ENCODE measurements at regions not wholly inside any gene's neighbourhood (a gene's known extent, or its start where the extent isn't known, plus 50 kb on each side); places are given as distances from the start of the nearest gene placed in this dataset.
"Not testable (repeated sequence)": the region's sequence is repeated elsewhere in the genome, so short reads cannot be mapped to it uniquely, and the experiment has no call there.

DNA sequence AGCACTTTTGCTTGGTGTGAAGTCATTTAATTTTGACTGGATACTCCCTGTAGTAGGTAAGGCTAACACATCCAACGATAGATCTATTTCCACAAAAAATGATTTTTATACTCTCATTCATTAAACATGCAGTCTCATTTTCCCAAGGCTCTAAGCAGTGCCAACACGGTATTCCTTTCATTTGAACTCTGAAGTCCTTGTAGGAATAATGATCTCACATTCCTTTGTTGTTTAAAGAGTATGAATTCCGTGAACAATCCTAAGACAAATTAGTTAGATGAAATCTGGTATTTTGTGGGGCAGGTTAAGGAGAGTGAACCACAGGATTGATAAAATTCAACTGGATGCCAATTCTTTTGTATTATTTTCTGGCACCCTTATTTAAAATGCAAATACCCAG, 66.6 kb downstream of the LACC1 start:
- no peaks in the 10 kb centered on the region for H3K36me3 Mint-ChIP-seq (ENCODE audit: low read depth)
- Histone ChIP-seq H3K27ac (ENCODE audit: low read depth, low read length) (no peak overlapping the region), H3K9ac (ENCODE audit: extremely low read depth, low read length, poor library complexity, severe bottlenecking) (no peak overlapping the region), H3K27me3 (ENCODE audit: control insufficient read depth, insufficient read depth, low read length, poor library complexity, severe bottlenecking) (no peaks in the 10 kb centered on the region), H3K36me3 (ENCODE audit: control insufficient read depth, insufficient read depth, low read length) (no peaks in the 10 kb centered on the region), H3K4me1 (ENCODE audit: control insufficient read depth, insufficient read depth, low read length) (no peaks in the 10 kb centered on the region), H3K4me3 (ENCODE audit: low read length) (no peak overlapping the region), H3K9me3 (ENCODE audit: control insufficient read depth, low read length) (peaks cover 13% of the 10 kb centered on the region)
- no peak for DNase-seq
- H3K27ac Mint-ChIP-seq = no peak overlapping the region
- H3K4me1 Mint-ChIP-seq = no peaks in the 10 kb centered on the region
- TF ChIP-seq, protein P1, sequence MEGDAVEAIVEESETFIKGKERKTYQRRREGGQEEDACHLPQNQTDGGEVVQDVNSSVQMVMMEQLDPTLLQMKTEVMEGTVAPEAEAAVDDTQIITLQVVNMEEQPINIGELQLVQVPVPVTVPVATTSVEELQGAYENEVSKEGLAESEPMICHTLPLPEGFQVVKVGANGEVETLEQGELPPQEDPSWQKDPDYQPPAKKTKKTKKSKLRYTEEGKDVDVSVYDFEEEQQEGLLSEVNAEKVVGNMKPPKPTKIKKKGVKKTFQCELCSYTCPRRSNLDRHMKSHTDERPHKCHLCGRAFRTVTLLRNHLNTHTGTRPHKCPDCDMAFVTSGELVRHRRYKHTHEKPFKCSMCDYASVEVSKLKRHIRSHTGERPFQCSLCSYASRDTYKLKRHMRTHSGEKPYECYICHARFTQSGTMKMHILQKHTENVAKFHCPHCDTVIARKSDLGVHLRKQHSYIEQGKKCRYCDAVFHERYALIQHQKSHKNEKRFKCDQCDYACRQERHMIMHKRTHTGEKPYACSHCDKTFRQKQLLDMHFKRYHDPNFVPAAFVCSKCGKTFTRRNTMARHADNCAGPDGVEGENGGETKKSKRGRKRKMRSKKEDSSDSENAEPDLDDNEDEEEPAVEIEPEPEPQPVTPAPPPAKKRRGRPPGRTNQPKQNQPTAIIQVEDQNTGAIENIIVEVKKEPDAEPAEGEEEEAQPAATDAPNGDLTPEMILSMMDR (conservative IDR thresholded peaks at IDR 0.05) = no peak
- no peak overlapping the region for H3K4me3 Mint-ChIP-seq
- WGBS, 2 experiments (ENCODE audit: insufficient coverage in 1 of 2, insufficient read length in 1 of 2) = 88 to 100% methylated on average over 1 to 3 of the region's 3 CpGs
- H3K9me3 Mint-ChIP-seq = peaks cover 5% of the 10 kb centered on the region
- no peaks in the 10 kb centered on the region for H3K27me3 Mint-ChIP-seq (ENCODE audit: insufficient read depth)

DNA sequence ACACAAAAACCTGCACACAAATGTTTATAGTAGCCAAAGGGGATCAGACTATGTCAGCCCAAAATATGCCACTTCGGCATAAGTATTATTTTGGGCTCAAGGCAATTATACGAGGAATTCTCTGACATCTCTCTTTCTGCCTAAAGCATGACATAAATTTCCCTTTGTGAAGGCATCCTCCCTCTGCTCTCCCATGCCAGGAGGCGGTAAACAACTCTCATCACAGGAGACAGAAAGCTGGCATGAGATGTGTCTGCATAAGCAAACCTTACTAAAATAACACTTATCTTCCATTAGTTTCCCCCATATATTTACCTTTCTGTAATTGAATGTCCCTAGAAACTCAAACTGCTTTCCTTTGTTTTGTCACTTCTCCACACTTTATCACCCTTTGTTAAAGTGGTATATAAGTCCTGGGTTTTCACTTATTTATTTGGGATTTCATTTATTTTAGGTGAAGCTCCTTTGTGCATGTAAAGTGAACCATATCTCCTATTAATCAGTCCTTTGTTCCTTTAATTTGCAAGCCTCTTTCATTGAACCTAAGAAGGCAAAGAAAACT, 68.3 kb downstream of the LACC1 start:
- Histone ChIP-seq H3K27me3 (ENCODE audit: control insufficient read depth, insufficient read depth, low read length, poor library complexity, severe bottlenecking) (no peaks in the 10 kb centered on the region), H3K9ac (ENCODE audit: extremely low read depth, low read length, poor library complexity, severe bottlenecking) (no peak overlapping the region), H3K4me1 (ENCODE audit: control insufficient read depth, insufficient read depth, low read length) (no peaks in the 10 kb centered on the region), H3K9me3 (ENCODE audit: control insufficient read depth, low read length) (peaks cover 13% of the 10 kb centered on the region), H3K36me3 (ENCODE audit: control insufficient read depth, insufficient read depth, low read length) (no peaks in the 10 kb centered on the region), H3K4me3 (ENCODE audit: low read length) (no peak overlapping the region), H3K27ac (ENCODE audit: low read depth, low read length) (no peak overlapping the region)
- Mint-ChIP-seq H3K27me3 (ENCODE audit: insufficient read depth) (no peaks in the 10 kb centered on the region), H3K36me3 (ENCODE audit: low read depth) (no peaks in the 10 kb centered on the region), H3K4me1 (no peaks in the 10 kb centered on the region), H3K4me3 (no peak overlapping the region), H3K27ac (no peak overlapping the region), H3K9me3 (peaks cover 5% of the 10 kb centered on the region)
- TF ChIP-seq, protein P1 (conservative IDR thresholded peaks at IDR 0.05) = no peak
- no peak for DNase-seq
- WGBS, 2 experiments (ENCODE audit: insufficient coverage in 1 of 2, insufficient read length in 1 of 2) = 82 to 83% methylated on average over 3 of the region's 3 CpGs

DNA sequence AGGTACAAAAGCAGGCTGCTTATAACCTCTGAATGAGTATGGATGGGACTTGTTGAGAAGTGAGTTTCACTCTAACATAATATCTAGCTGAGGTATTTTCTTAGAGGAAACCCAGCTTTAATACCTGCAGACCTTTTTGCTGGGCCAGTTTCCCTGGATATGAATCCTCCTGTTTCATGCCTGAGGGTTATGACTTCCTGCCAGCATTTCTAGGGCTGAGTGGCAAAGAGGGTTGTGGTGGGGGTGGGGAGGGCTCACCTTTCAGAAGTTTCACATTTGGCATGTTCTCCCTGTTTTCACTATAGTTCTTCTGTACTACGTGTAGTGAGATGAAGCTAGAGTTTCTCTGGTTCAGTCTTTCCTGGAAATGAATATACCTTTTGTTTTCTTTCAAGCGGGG, 73.7 kb downstream of the LACC1 start:
- peaks cover 4% of the 10 kb centered on the region for H3K4me1 Mint-ChIP-seq
- Histone ChIP-seq H3K9me3 (ENCODE audit: control insufficient read depth, low read length) (peaks cover 4% of the 10 kb centered on the region), H3K9ac (ENCODE audit: extremely low read depth, low read length, poor library complexity, severe bottlenecking) (no peak overlapping the region), H3K4me3 (ENCODE audit: low read length) (no peak overlapping the region), H3K27me3 (ENCODE audit: control insufficient read depth, insufficient read depth, low read length, poor library complexity, severe bottlenecking) (no peaks in the 10 kb centered on the region), H3K4me1 (ENCODE audit: control insufficient read depth, insufficient read depth, low read length) (no peaks in the 10 kb centered on the region), H3K27ac (ENCODE audit: low read depth, low read length) (no peak overlapping the region), H3K36me3 (ENCODE audit: control insufficient read depth, insufficient read depth, low read length) (no peaks in the 10 kb centered on the region)
- H3K36me3 Mint-ChIP-seq (ENCODE audit: low read depth) = no peaks in the 10 kb centered on the region
- 86 to 100% methylated on average over 2 of the region's 2 CpGs for WGBS, 2 experiments (ENCODE audit: insufficient coverage in 1 of 2, insufficient read length in 1 of 2)
- no peaks in the 10 kb centered on the region for H3K27me3 Mint-ChIP-seq (ENCODE audit: insufficient read depth)
- H3K4me3 Mint-ChIP-seq = no peak overlapping the region
- no peak overlapping the region for H3K27ac Mint-ChIP-seq
- peaks cover 3% of the 10 kb centered on the region for H3K9me3 Mint-ChIP-seq
- TF ChIP-seq, protein P1 (conservative IDR thresholded peaks at IDR 0.05) = no peak
- no peak for DNase-seq

DNA sequence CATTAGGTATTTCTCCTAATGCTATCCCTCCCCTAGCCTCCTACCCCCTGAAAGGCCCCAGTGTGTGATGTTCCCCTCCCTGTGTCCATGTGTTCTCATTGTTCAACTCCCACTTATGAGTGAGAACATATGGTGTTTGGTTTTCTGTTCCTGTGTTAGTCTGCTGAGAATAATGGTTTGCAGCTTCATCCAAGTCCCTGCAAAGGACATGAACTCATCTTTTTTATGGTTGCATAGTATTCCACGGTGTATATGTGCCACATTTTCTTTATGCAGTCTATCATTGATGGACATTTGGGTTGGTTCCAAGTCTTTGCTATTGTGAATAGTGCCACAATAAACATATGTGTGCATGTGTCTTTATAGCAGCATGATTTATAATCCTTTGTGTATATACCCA, 77.3 kb downstream of the LACC1 start:
- DNase-seq; H3K36me3 ChIP-seq (ENCODE audit: control insufficient read depth, insufficient read depth, low read length); H3K4me3 Mint-ChIP-seq; H3K36me3 Mint-ChIP-seq (ENCODE audit: low read depth); H3K27me3 Mint-ChIP-seq (ENCODE audit: insufficient read depth); H3K4me1 Mint-ChIP-seq; H3K4me3 ChIP-seq (ENCODE audit: low read length); H3K9me3 Mint-ChIP-seq; H3K9me3 ChIP-seq (ENCODE audit: control insufficient read depth, low read length); H3K27ac Mint-ChIP-seq; H3K4me1 ChIP-seq (ENCODE audit: control insufficient read depth, insufficient read depth, low read length); H3K27me3 ChIP-seq (ENCODE audit: control insufficient read depth, insufficient read depth, low read length, poor library complexity, severe bottlenecking); H3K27ac ChIP-seq (ENCODE audit: low read depth, low read length); H3K9ac ChIP-seq (ENCODE audit: extremely low read depth, low read length, poor library complexity, severe bottlenecking): not testable (repeated sequence)
- 86 to 100% methylated on average over 1 of the region's 1 CpG for WGBS, 2 experiments (ENCODE audit: insufficient coverage in 1 of 2, insufficient read length in 1 of 2)

All from endodermal cell (in vitro differentiated cells).